ENCODE measurements at regions not wholly inside any gene's neighbourhood (a gene's known extent, or its start where the extent isn't known, plus 50 kb on each side); places are given as distances from the start of the nearest gene placed in this dataset.

- DNase-seq (ENCODE audit: low spot score), result no peak
These were observed 410.5 kb upstream of the LRRC7 start for GRCh38 chr1:69157046-69157756.

- DNase-seq (ENCODE audit: low spot score), result no peak
These were observed 404.5 kb upstream of the LRRC7 start for GRCh38 chr1:69163241-69163640.

- no peak for DNase-seq (ENCODE audit: low spot score)
These were observed 403.9 kb upstream of the LRRC7 start for GRCh38 chr1:69163779-69164178.

GRCh38 chr1:69167876-69168275 lies 399.8 kb upstream of the LRRC7 start:
- no peak for DNase-seq (ENCODE audit: low spot score)

- DNase-seq (ENCODE audit: low spot score), result no peak
These were observed 396.5 kb upstream of the LRRC7 start for GRCh38 chr1:69171248-69171647.

GRCh38 chr1:69172003-69173000 lies 395.4 kb upstream of the LRRC7 start:
- DNase-seq (ENCODE audit: low spot score), result no peak

- DNase-seq (ENCODE audit: low spot score), result no peak
These were observed 392.7 kb upstream of the LRRC7 start for GRCh38 chr1:69175053-69175452.

- no peak for DNase-seq (ENCODE audit: low spot score)
These were observed 387.4 kb upstream of the LRRC7 start for GRCh38 chr1:69180358-69180757.

GRCh38 chr1:69185378-69185777 lies 382.3 kb upstream of the LRRC7 start:
- no peak for DNase-seq (ENCODE audit: low spot score)

- no peak for DNase-seq (ENCODE audit: low spot score)
These were observed 376.4 kb upstream of the LRRC7 start for GRCh38 chr1:69191335-69191734.

- DNase-seq (ENCODE audit: low spot score), result no peak
These were observed 372.6 kb upstream of the LRRC7 start for GRCh38 chr1:69195136-69195535.

GRCh38 chr1:69196071-69196470 lies 371.7 kb upstream of the LRRC7 start:
- no peak for DNase-seq (ENCODE audit: low spot score)

- no peak for DNase-seq (ENCODE audit: low spot score)
These were observed 369.9 kb upstream of the LRRC7 start for GRCh38 chr1:69197816-69198215.

GRCh38 chr1:69201716-69202115 lies 366.0 kb upstream of the LRRC7 start:
- no peak for DNase-seq (ENCODE audit: low spot score)

- DNase-seq (ENCODE audit: low spot score), result no peak
These were observed 364.6 kb upstream of the LRRC7 start for GRCh38 chr1:69203166-69203565.

GRCh38 chr1:69213644-69214043 lies 354.1 kb upstream of the LRRC7 start:
- no peak for DNase-seq (ENCODE audit: low spot score)

GRCh38 chr1:69215883-69216282 lies 351.8 kb upstream of the LRRC7 start:
- DNase-seq (ENCODE audit: low spot score), result no peak

- no peak for DNase-seq (ENCODE audit: low spot score)
These were observed 347.1 kb upstream of the LRRC7 start for GRCh38 chr1:69220672-69221071.

- DNase-seq (ENCODE audit: low spot score), result no peak
These were observed 346.2 kb upstream of the LRRC7 start for GRCh38 chr1:69221524-69221923.

- DNase-seq (ENCODE audit: low spot score), result no peak
These were observed 344.6 kb upstream of the LRRC7 start for GRCh38 chr1:69223156-69223555.

GRCh38 chr1:69228501-69228900 lies 339.2 kb upstream of the LRRC7 start:
- DNase-seq (ENCODE audit: low spot score), result no peak

GRCh38 chr1:69230208-69230607 lies 337.5 kb upstream of the LRRC7 start:
- no peak for DNase-seq (ENCODE audit: low spot score)

- no peak for DNase-seq (ENCODE audit: low spot score)
These were observed 334.3 kb upstream of the LRRC7 start for GRCh38 chr1:69233463-69233862.
